ENCODE measurements at regions not wholly inside any gene's neighbourhood (a gene's known extent, or its start where the extent isn't known, plus 50 kb on each side); places are given as distances from the start of the nearest gene placed in this dataset.

DNA sequence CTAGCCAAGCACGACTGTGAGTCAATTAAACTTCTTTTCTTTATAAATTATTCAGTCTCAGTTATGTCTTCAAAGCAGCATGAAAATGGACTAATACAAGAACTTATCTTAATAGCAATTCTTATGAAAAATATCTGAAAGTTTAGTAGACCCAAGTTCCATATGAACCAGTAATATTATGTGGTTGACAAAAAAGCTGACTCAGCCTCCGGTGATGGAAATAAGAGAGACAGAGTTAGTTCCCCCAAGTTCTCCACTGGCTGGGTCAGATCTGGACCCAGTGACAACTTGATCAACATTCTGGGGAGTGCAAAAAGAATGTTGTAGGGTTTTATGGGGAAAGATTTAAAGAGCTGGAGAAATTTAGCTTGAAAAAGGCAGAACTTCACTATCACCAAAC lies 72.5 kb upstream of the DNAH14 start:
- Histone ChIP-seq H3K27me3 (no peaks in the 10 kb centered on the region), H3K4me1 (no peaks in the 10 kb centered on the region), H3K27ac (no peak overlapping the region), H3K4me3 (no peak overlapping the region), H3K36me3 (no peaks in the 10 kb centered on the region), H3K9me3 (no peaks in the 10 kb centered on the region)
- intact Hi-C loops (cut with DNase I; ENCODE audit: low total_unique reads) = no loop called here
- no peak for TF ChIP-seq POLR2A (IDR thresholded peaks at IDR 0.05)
- TF ChIP-seq, protein P1, sequence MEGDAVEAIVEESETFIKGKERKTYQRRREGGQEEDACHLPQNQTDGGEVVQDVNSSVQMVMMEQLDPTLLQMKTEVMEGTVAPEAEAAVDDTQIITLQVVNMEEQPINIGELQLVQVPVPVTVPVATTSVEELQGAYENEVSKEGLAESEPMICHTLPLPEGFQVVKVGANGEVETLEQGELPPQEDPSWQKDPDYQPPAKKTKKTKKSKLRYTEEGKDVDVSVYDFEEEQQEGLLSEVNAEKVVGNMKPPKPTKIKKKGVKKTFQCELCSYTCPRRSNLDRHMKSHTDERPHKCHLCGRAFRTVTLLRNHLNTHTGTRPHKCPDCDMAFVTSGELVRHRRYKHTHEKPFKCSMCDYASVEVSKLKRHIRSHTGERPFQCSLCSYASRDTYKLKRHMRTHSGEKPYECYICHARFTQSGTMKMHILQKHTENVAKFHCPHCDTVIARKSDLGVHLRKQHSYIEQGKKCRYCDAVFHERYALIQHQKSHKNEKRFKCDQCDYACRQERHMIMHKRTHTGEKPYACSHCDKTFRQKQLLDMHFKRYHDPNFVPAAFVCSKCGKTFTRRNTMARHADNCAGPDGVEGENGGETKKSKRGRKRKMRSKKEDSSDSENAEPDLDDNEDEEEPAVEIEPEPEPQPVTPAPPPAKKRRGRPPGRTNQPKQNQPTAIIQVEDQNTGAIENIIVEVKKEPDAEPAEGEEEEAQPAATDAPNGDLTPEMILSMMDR (IDR thresholded peaks at IDR 0.05) = no peak
- no peak for DNase-seq

GRCh38 chr1:224859651-224860050 lies 69.8 kb upstream of the DNAH14 start:
- no peak overlapping the region for H3K4me3 ChIP-seq
- no peaks in the 10 kb centered on the region for H3K4me1 ChIP-seq
- TF ChIP-seq, protein P1 (IDR thresholded peaks at IDR 0.05) = no peak
- TF ChIP-seq POLR2A (IDR thresholded peaks at IDR 0.05) = no peak

GRCh38 chr1:224860488-224861338 lies 68.8 kb upstream of the DNAH14 start:
- H3K4me1 ChIP-seq = no peaks in the 10 kb centered on the region
- intact Hi-C loops (cut with DNase I; ENCODE audit: low total_unique reads) = no loop called here
- no peaks in the 10 kb centered on the region for H3K36me3 ChIP-seq
- H3K27me3 ChIP-seq = no peaks in the 10 kb centered on the region
- no peak overlapping the region for H3K27ac ChIP-seq
- no peak for TF ChIP-seq POLR2A (IDR thresholded peaks at IDR 0.05)
- TF ChIP-seq, protein P1 (IDR thresholded peaks at IDR 0.05) = no peak
- H3K4me3 ChIP-seq = no peak overlapping the region
- no peak for DNase-seq
- no peaks in the 10 kb centered on the region for H3K9me3 ChIP-seq

More at GRCh38 chr1:224859651-224860050, 69.8 kb upstream of the DNAH14 start:
- no peak for DNase-seq
- H3K27ac ChIP-seq = no peak overlapping the region
- H3K36me3 ChIP-seq = no peaks in the 10 kb centered on the region
- H3K9me3 ChIP-seq = no peaks in the 10 kb centered on the region
- H3K27me3 ChIP-seq = no peaks in the 10 kb centered on the region
- intact Hi-C loops (cut with DNase I; ENCODE audit: low total_unique reads) = no loop called here

DNA sequence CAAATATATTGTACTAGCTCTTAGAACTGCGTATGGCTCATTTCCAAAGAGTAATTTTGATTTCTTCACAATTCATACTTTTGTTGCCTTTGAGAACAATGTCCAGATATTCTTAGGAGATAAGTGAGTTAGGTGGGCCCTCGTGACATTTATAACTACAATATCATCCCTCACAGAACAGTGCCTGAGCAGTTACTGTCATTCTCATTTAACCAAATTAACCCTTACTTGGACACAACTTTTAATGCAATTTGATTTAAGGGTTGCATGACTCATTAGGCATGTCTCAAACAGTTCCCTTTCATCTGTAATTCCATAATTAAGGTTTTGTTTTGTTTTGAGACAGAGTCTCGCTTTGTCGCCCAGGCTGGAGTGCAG lies 68.1 kb upstream of the DNAH14 start:
- H3K36me3 ChIP-seq = no peaks in the 10 kb centered on the region
- no peak for TF ChIP-seq POLR2A (IDR thresholded peaks at IDR 0.05)
- TF ChIP-seq, protein P1 (IDR thresholded peaks at IDR 0.05) = no peak

GRCh38 chr1:224863486-224863885 lies 66.0 kb upstream of the DNAH14 start:
- TF ChIP-seq, protein P1 (IDR thresholded peaks at IDR 0.05) = no peak
- no peak for TF ChIP-seq POLR2A (IDR thresholded peaks at IDR 0.05)
- intact Hi-C loops (cut with DNase I; ENCODE audit: low total_unique reads) = no loop called here

More for the DNA sequence above, 68.1 kb upstream of the DNAH14 start:
- no peaks in the 10 kb centered on the region for H3K27me3 ChIP-seq
- no peaks in the 10 kb centered on the region for H3K9me3 ChIP-seq
- no peak overlapping the region for H3K4me3 ChIP-seq
- H3K27ac ChIP-seq = no peak overlapping the region
- no peaks in the 10 kb centered on the region for H3K4me1 ChIP-seq
- intact Hi-C loops (cut with DNase I; ENCODE audit: low total_unique reads) = no loop called here
- DNase-seq = no peak

More at GRCh38 chr1:224863486-224863885, 66.0 kb upstream of the DNAH14 start:
- Histone ChIP-seq H3K4me3 (no peak overlapping the region), H3K36me3 (no peaks in the 10 kb centered on the region), H3K27me3 (no peaks in the 10 kb centered on the region), H3K9me3 (no peaks in the 10 kb centered on the region), H3K4me1 (no peaks in the 10 kb centered on the region), H3K27ac (no peak overlapping the region)
- no peak for DNase-seq

All from uterus (tissue), 3 donors.